ENCODE measurements at regions not wholly inside any gene's neighbourhood (a gene's known extent, or its start where the extent isn't known, plus 50 kb on each side); places are given as distances from the start of the nearest gene placed in this dataset.

- TF ChIP-seq CTCF (IDR thresholded peaks at IDR 0.05) (no peak), ZFX (IDR thresholded peaks at IDR 0.05; ENCODE audit: borderline replicate concordance) (no peak)
These were observed 554.5 kb upstream of the WWC1 start for GRCh38 chr5:167736992-167737391.
